ENCODE measurements at regions not wholly inside any gene's neighbourhood (a gene's known extent, or its start where the extent isn't known, plus 50 kb on each side); places are given as distances from the start of the nearest gene placed in this dataset.

GRCh38 chr1:170367615-170368014 lies 164.4 kb upstream of the GORAB start:
- Histone ChIP-seq H3K36me3 (ENCODE audit: control insufficient read depth in 2 of 4, insufficient read depth in 4 of 4, low read length in 3 of 4) (no peaks in the 10 kb centered on the region), H4K20me1 (replicated peaks in 1 of 2; ENCODE audit: control insufficient read depth in 1 of 2, insufficient read depth in 2 of 2, low read length in 2 of 2) (no peaks in the 10 kb centered on the region), H3K4me3 (ENCODE audit: extremely low read depth in 1 of 4, insufficient read depth in 2 of 4, low read depth in 3 of 4, low read length in 4 of 4) (no peak overlapping the region), H2BK12ac (ENCODE audit: low read depth, low read length) (no peak overlapping the region), H3K56ac (replicated peaks; ENCODE audit: insufficient read length, low read depth, low read length) (no peak overlapping the region), H3K4ac (replicated peaks; ENCODE audit: insufficient read length, low read depth, low read length) (no peak overlapping the region), H3K79me1 (ENCODE audit: low read depth, low read length) (no peaks in the 10 kb centered on the region), H3K18ac (ENCODE audit: extremely low read depth, low read length) (no peak overlapping the region), H2BK5ac (ENCODE audit: low read depth, low read length) (no peak overlapping the region), H2BK120ac (replicated peaks; ENCODE audit: low read depth, low read length) (no peak overlapping the region), H3K4me2 (ENCODE audit: insufficient read depth in 1 of 2, low read depth in 2 of 2, low read length in 2 of 2) (no peak overlapping the region), H2AFZ (ENCODE audit: low read length) (no peak overlapping the region), H2AK5ac (ENCODE audit: low read depth, low read length) (no peak overlapping the region), H3K9ac (replicated peaks in 1 of 4; ENCODE audit: extremely low read depth in 1 of 4, low read depth in 3 of 4, low read length in 3 of 4) (no peak overlapping the region), H3K23ac (ENCODE audit: insufficient read length) (no peak overlapping the region), H3K79me2 (ENCODE audit: control insufficient read depth in 1 of 2, insufficient read depth in 2 of 2, low read length in 2 of 2) (no peaks in the 10 kb centered on the region), H3K23me2 (ENCODE audit: low read depth, low read length) (no peaks in the 10 kb centered on the region; the same call in 1 of the 2 replicates), H4K91ac (replicated peaks; ENCODE audit: insufficient read length, low read length) (no peak overlapping the region), H2BK20ac (ENCODE audit: low read length) (no peak overlapping the region), H4K5ac (ENCODE audit: insufficient read length, low read depth, low read length) (no peak overlapping the region), H3K14ac (ENCODE audit: insufficient read length) (no peak overlapping the region), H3K27me3 (replicated peaks in 1 of 4; ENCODE audit: control insufficient read depth in 3 of 4, extremely low read depth in 1 of 4, insufficient read depth in 3 of 4, low read length in 3 of 4) (no peaks in the 10 kb centered on the region), H4K8ac (ENCODE audit: extremely low read depth, insufficient read depth, low read length) (no peak overlapping the region), H3K4me1 (replicated peaks in 1 of 4; ENCODE audit: control insufficient read depth in 3 of 4, insufficient read depth in 4 of 4, low read length in 3 of 4) (no peaks in the 10 kb centered on the region), H2BK15ac (ENCODE audit: low read length) (no peak overlapping the region), H3K27ac (ENCODE audit: low read depth, low read length) (no peak overlapping the region), H3K9me3 (ENCODE audit: insufficient read depth in 2 of 2, low read depth in 1 of 2, low read length in 1 of 2) (no peaks in the 10 kb centered on the region)
- 94% methylated on average over 3 of the region's 3 CpGs; no CpG with 5 or more reads in 1 of the 2 experiments for WGBS, 2 experiments (ENCODE audit: extremely low coverage in 1 of 2, insufficient coverage in 1 of 2, insufficient read length in 1 of 2, insufficient replicate concordance in 2 of 2, low coverage in 1 of 2, low lambda C conversion rate in 2 of 2, missing lambda C conversion rate in 1 of 2)
- CTCF ChIA-PET (ENCODE audit: partially characterized antibody): no interaction called here
- FAIRE-seq: no peak
- POLR2A ChIA-PET (ENCODE audit: partially characterized antibody): no interaction called here
- DNase-seq (ENCODE audit: low read depth in 1 of 2, low spot score in 2 of 2): no peak
- TF ChIP-seq EGR1 (IDR thresholded peaks at IDR 0.05; ENCODE audit: borderline replicate concordance, low read depth, low read length) (no peak), ASH2L (IDR thresholded peaks at IDR 0.05; ENCODE audit: low read length) (no peak), GABPA (IDR thresholded peaks at IDR 0.05; ENCODE audit: borderline replicate concordance, insufficient read depth, low read length) (no peak), TEAD4 (IDR thresholded peaks at IDR 0.05; ENCODE audit: low read depth, low read length) (no peak), BRCA1 (IDR thresholded peaks at IDR 0.05; ENCODE audit: low read depth, low read length) (no peak), POLR2A (IDR thresholded peaks at IDR 0.05; ENCODE audit: control extremely low read depth in 1 of 2, low read depth in 2 of 2, low read length in 2 of 2) (no peak), BCL11A (IDR thresholded peaks at IDR 0.05; ENCODE audit: low read depth in 2 of 2, low read length in 2 of 2) (no peak), SP4 (IDR thresholded peaks at IDR 0.05; ENCODE audit: low read length) (no peak), SRF (IDR thresholded peaks at IDR 0.05; ENCODE audit: low read depth, low read length) (no peak), SIRT6 (IDR thresholded peaks at IDR 0.05; ENCODE audit: low read length) (no peak), RBBP5 (IDR thresholded peaks at IDR 0.05; ENCODE audit: borderline replicate concordance, low read depth, low read length) (no peak), CEBPB (IDR thresholded peaks at IDR 0.05; ENCODE audit: low read depth, low read length) (no peak), TCF12 (IDR thresholded peaks at IDR 0.05; ENCODE audit: low read depth, low read length) (no peak), RNF2 (IDR thresholded peaks at IDR 0.05; ENCODE audit: borderline replicate concordance, low read depth, low read length, missing control alignments, poor library complexity, severe bottlenecking) (no peak), CTBP2 (IDR thresholded peaks at IDR 0.05; ENCODE audit: borderline replicate concordance, insufficient read depth, insufficient read length, low read length) (no peak), SAP30 (IDR thresholded peaks at IDR 0.05; ENCODE audit: insufficient read depth, insufficient replicate concordance, low read length) (no peak)

Data from H1 (cell line).